Activated B cell treated with CpG ODN at 0.5 μM for 24 hours (primary cell): ENCODE measurements at regions not wholly inside any gene's neighbourhood (a gene's known extent, or its start where the extent isn't known, plus 50 kb on each side); places are given as distances from the start of the nearest gene placed in this dataset.

Experiments
- ATAC-seq: fragments of 200-7000 bp; cut with Tn5 transposase; one replicate; pipeline ENCODE4 v1.10.0; 2021; ENCODE audit warnings: low read depth, mild to moderate bottlenecking, moderate library complexity
- CTCF ChIA-PET: fragments of 350-600 bp; sonication (Branson Sonifier 250); formaldehyde crosslinking; loops from one replicate; lab custom pipeline; 2021; ENCODE audit warnings: antibody characterized with exemption; lab: Charles Lee
- POLR2A ChIA-PET: fragments of 350-600 bp; sonication (Branson Sonifier 250); formaldehyde crosslinking; loops from one replicate; lab custom pipeline; 2021; ENCODE audit warnings: antibody characterized with exemption; lab: Charles Lee
- DNase-seq: peaks from one replicate; pipeline ENCODE4 v3.0.0; 2022
- H3K27ac Mint-ChIP-seq: one replicate; pipeline ENCODE4 v1.8.0; 2020; ENCODE audit warnings: mixed read lengths
- H3K27me3 Mint-ChIP-seq: one replicate; pipeline ENCODE4 v1.8.0; 2021; ENCODE audit warnings: mixed read lengths
- H3K36me3 Mint-ChIP-seq: one replicate; pipeline ENCODE4 v1.8.0; 2021; ENCODE audit warnings: low read depth, mixed read lengths
- H3K4me1 Mint-ChIP-seq: one replicate; pipeline ENCODE4 v1.8.0; 2021; ENCODE audit warnings: mixed read lengths
- H3K4me3 Mint-ChIP-seq: one replicate; pipeline ENCODE4 v1.8.0; 2020; ENCODE audit warnings: mild to moderate bottlenecking, mixed read lengths
- H3K9me3 Mint-ChIP-seq: one replicate; pipeline ENCODE4 v1.8.0; 2020; ENCODE audit warnings: mixed read lengths
- CTCF ChIP-seq: fragments of 200-600 bp; IDR thresholded peaks from one replicate; pipeline ENCODE4 v1.8.0; 2022; ENCODE audit warnings: antibody characterized with exemption, mild to moderate bottlenecking
- intact Hi-C: fragments of 100-400 bp; cut with micrococcal nuclease; formaldehyde crosslinking; loops from one replicate; pipeline ENCODE4 v1.15.1; 2024

GRCh38 chr5:2515180-2515764 lies 236.2 kb downstream of the IRX2 start:
- no peak for DNase-seq

DNA sequence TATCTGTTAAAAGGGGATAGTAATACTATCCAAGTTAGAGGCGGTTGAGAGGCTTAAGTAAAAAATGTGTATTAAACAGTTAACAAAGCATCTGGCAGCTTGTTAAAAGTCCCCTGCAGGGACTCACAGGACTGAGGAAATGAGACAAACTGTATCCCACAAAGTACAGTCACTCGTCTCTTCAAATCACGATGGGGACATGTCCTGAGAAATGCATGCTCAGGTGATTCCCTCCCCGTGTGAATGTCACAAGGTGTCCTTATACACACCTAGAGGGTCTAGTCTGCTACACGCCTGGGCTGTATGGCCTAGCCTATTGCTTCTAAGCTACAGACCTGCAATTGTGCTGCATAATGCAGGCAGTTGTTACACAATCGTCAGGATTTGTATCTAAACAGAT lies 237.0 kb downstream of the IRX2 start:
- Mint-ChIP-seq H3K4me3 (no peak overlapping the region), H3K4me1 (no peaks in the 10 kb centered on the region), H3K27ac (no peak overlapping the region), H3K27me3 (no peaks in the 10 kb centered on the region), H3K9me3 (peaks cover 4% of the 10 kb centered on the region), H3K36me3 (no peaks in the 10 kb centered on the region)
- no peak for TF ChIP-seq CTCF
- no peak for ATAC-seq
- ChIA-PET CTCF (no interaction called here), POLR2A (no interaction called here)
- DNase-seq, result no peak
- intact Hi-C loops, result no loop called here

More at GRCh38 chr5:2515180-2515764, 236.2 kb downstream of the IRX2 start:
- no peak for TF ChIP-seq CTCF
- Mint-ChIP-seq H3K9me3 (no peaks in the 10 kb centered on the region), H3K4me1 (no peaks in the 10 kb centered on the region), H3K27ac (no peak overlapping the region), H3K27me3 (no peaks in the 10 kb centered on the region), H3K4me3 (no peak overlapping the region), H3K36me3 (no peaks in the 10 kb centered on the region)
- CTCF ChIA-PET, result no interaction called here
- intact Hi-C loops, result no loop called here
- POLR2A ChIA-PET, result no interaction called here
- ATAC-seq, result no peak

DNA sequence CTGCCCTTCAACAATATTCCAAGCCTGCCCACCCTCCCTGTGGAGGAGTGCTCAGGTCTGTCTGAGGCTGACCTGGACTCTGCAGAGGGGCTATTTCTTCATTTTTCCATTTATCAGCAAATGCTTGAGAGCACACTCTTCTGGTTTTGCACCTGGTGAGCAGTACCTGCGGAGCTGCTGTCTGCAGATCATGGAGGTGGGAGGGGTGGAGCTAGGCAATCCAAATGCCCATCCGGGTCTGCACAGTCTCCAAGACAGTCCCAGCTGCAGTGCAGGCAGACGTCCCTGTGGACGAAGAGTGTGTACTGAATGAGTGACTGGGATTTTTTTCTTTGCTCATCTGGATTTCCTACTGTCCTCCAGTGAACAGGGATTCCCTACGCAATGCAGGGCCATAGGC lies 239.8 kb downstream of the IRX2 start:
- Mint-ChIP-seq H3K9me3 (peaks cover 6% of the 10 kb centered on the region), H3K36me3 (no peaks in the 10 kb centered on the region), H3K4me3 (no peak overlapping the region), H3K4me1 (no peaks in the 10 kb centered on the region), H3K27ac (no peak overlapping the region), H3K27me3 (no peaks in the 10 kb centered on the region)
- DNase-seq (no peak), ATAC-seq (no peak)
- no peak for TF ChIP-seq CTCF
- ChIA-PET POLR2A (no interaction called here), CTCF (no interaction called here)
- intact Hi-C loops, result no loop called here

- Mint-ChIP-seq H3K4me1 (no peaks in the 10 kb centered on the region), H3K36me3 (no peaks in the 10 kb centered on the region), H3K4me3 (no peak overlapping the region), H3K9me3 (peaks cover 6% of the 10 kb centered on the region), H3K27me3 (no peaks in the 10 kb centered on the region), H3K27ac (no peak overlapping the region)
- TF ChIP-seq CTCF, result no peak
- intact Hi-C loops, result no loop called here
- CTCF ChIA-PET, result no interaction called here
- POLR2A ChIA-PET, result no interaction called here
- DNase-seq (no peak), ATAC-seq (no peak)
These were observed 240.4 kb downstream of the IRX2 start for GRCh38 chr5:2511126-2511525.

GRCh38 chr5:2509527-2509926 lies 241.9 kb downstream of the IRX2 start:
- ChIA-PET CTCF (no interaction called here), POLR2A (no interaction called here)
- Mint-ChIP-seq H3K27ac (no peak overlapping the region), H3K36me3 (no peaks in the 10 kb centered on the region), H3K27me3 (no peaks in the 10 kb centered on the region), H3K4me1 (no peaks in the 10 kb centered on the region), H3K9me3 (peaks cover 6% of the 10 kb centered on the region), H3K4me3 (no peak overlapping the region)
- intact Hi-C loops, result no loop called here
- no peak for DNase-seq
- TF ChIP-seq CTCF, result no peak
- ATAC-seq, result no peak
